Mesodermal cell (in vitro differentiated cells): ENCODE measurements at regions not wholly inside any gene's neighbourhood (a gene's known extent, or its start where the extent isn't known, plus 50 kb on each side); places are given as distances from the start of the nearest gene placed in this dataset.

Experiments used
- H3K27ac ChIP-seq: 2 replicates; pipeline ENCODE4 v1.7.0; 2013; ENCODE audit warnings: mild to moderate bottlenecking, low read depth, low read length, moderate library complexity; ENCODE audit not compliant: severe bottlenecking
- H3K36me3 ChIP-seq: 2 replicates; pipeline ENCODE4 v1.7.1; 2013; ENCODE audit warnings: mild to moderate bottlenecking, low read length, moderate library complexity; ENCODE audit not compliant: control insufficient read depth, insufficient read depth
- H3K4me1 ChIP-seq: one replicate; pipeline ENCODE4 v1.7.1; 2013; ENCODE audit warnings: mild to moderate bottlenecking, low read length; ENCODE audit not compliant: insufficient read depth, control insufficient read depth, poor library complexity, severe bottlenecking
- H3K4me3 ChIP-seq: 2 replicates; pipeline ENCODE4 v1.7.0; 2013; ENCODE audit warnings: low read length, control low read depth, mild to moderate bottlenecking; ENCODE audit not compliant: insufficient read depth, poor library complexity, severe bottlenecking; ENCODE audit errors: extremely low read depth
- H3K9me3 ChIP-seq: 2 replicates; pipeline ENCODE4 v1.7.1; 2013; ENCODE audit warnings: mild to moderate bottlenecking, low read length, moderate library complexity; ENCODE audit not compliant: control insufficient read depth
- WGBS, 2 experiments: methylation state at CpG; one replicate each; pipeline ENCODE4 v1.1.5; 2013; ENCODE audit warnings: missing lambda C conversion rate in 2 of 2; ENCODE audit not compliant: insufficient coverage in 2 of 2; 5-methylcytosine and 5-hydroxymethylcytosine counted together

DNA sequence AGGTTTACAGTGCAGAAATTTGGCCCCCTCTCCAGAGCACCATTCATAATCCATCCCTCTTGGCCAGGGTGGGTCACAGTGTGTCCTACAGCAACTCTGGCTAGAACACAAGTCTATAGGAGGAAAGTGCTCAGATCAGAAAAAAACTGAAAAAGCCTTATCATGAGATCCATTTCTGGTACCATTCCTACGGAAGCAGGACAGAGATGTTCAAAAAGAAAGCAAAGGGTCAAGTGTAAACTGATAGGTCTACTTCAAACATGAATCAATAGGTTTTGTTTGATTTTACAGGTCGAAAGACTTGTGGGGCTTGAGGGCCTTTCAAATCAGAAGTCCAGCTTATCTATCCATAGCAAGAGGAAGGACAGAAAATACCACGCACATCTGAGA, 326.4 kb downstream of the SOX9 start:
- Histone ChIP-seq H3K9me3 (no peaks in the 10 kb centered on the region), H3K4me1 (no peaks in the 10 kb centered on the region), H3K4me3 (no peak overlapping the region), H3K27ac (no peak overlapping the region), H3K36me3 (no peaks in the 10 kb centered on the region)
- WGBS, 2 experiments = 80 to 87% methylated on average over 1 to 2 of the region's 3 CpGs

GRCh38 chr17:72448019-72448418, 327.2 kb downstream of the SOX9 start:
- H3K27ac ChIP-seq = no peak overlapping the region
- H3K36me3 ChIP-seq = no peaks in the 10 kb centered on the region
- H3K9me3 ChIP-seq = no peaks in the 10 kb centered on the region
- 86 to 100% methylated on average over 1 of the region's 2 CpGs for WGBS, 2 experiments
- no peaks in the 10 kb centered on the region for H3K4me1 ChIP-seq
- H3K4me3 ChIP-seq = no peak overlapping the region

DNA sequence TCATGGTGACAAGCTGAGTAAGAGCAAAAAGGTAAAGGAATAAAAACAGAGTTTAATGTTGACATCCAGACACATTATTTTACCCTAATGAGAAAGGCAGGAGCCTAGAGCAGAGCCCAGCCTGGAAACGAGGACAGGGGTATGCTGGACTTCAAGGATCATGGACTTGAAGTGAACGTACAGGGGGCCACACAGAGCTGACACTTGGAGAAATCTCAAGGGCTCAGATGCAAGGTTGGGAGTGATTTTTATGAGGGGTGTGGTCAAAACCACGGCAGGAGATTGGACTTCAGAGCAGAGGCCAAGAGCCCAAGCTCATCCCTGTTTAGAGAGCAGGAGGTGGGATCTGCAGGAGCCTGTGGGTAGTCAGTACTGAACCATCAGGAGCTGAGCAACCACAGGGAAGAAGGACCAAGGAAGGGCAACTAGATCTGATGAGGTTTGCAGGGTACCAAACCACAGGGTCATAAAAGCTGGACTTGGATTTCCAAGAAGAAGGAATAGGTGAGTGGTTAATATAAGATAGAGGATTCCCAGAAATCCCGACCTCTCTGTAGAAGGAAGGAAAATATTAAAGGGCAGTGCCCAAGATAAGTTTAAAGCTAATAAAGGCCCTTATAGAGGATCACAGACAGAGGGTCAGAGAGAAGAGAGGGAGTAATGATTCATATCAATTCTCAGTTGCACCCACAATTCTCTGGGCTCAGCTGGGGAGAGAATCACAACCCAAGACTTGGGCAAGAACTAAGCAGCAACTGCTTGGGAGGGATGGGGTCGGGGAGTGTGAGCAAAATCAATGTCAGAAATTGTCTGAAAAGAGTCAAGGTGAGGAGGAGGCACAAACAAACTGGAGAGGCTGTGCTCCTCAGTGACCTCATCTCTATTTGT, 331.7 kb downstream of the SOX9 start:
- Histone ChIP-seq H3K36me3 (no peaks in the 10 kb centered on the region), H3K4me3 (no peak overlapping the region), H3K9me3 (no peaks in the 10 kb centered on the region), H3K4me1 (peaks cover 17% of the 10 kb centered on the region), H3K27ac (no peak overlapping the region)
- 92 to 93% methylated on average over 5 of the region's 5 CpGs for WGBS, 2 experiments

DNA sequence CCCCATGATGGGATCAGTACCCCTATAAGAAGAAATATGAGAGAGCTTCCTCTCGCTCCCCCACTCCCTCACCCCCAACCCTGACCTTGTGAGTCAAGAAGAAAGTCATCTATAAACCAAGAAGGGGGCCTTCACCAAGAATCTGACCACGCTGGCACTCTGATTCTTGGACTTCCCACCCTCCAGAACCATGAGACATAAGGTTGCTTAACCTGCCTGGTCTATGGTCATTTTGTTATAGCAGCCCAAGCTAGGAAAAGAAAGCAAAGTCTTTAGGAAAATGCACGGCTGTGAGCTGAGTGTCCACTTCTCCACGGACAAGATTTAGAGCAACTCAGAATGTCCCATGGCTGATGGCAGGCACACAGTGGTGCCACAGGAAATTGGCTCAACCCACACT, 333.5 kb downstream of the SOX9 start:
- H3K4me1 ChIP-seq = peaks cover 22% of the 10 kb centered on the region
- no peaks in the 10 kb centered on the region for H3K36me3 ChIP-seq
- no peak overlapping the region for H3K4me3 ChIP-seq
- no peak overlapping the region for H3K27ac ChIP-seq
- 91 to 95% methylated on average over 2 to 3 of the region's 4 CpGs for WGBS, 2 experiments
- no peaks in the 10 kb centered on the region for H3K9me3 ChIP-seq

- no peak overlapping the region for H3K27ac ChIP-seq
- H3K4me3 ChIP-seq = no peak overlapping the region
- H3K36me3 ChIP-seq = no peaks in the 10 kb centered on the region
- peaks cover 22% of the 10 kb centered on the region for H3K4me1 ChIP-seq
- WGBS, 2 experiments = 90 to 97% methylated on average over 6 to 7 of the region's 8 CpGs
- no peaks in the 10 kb centered on the region for H3K9me3 ChIP-seq
Observed at GRCh38 chr17:72455562-72455961, 334.7 kb downstream of the SOX9 start.

GRCh38 chr17:72456075-72456474, 335.3 kb downstream of the SOX9 start:
- 86 to 93% methylated on average over 1 to 2 of the region's 4 CpGs for WGBS, 2 experiments
- Histone ChIP-seq H3K4me1 (peaks cover 22% of the 10 kb centered on the region), H3K9me3 (no peaks in the 10 kb centered on the region), H3K4me3 (no peak overlapping the region), H3K36me3 (no peaks in the 10 kb centered on the region), H3K27ac (no peak overlapping the region)

DNA sequence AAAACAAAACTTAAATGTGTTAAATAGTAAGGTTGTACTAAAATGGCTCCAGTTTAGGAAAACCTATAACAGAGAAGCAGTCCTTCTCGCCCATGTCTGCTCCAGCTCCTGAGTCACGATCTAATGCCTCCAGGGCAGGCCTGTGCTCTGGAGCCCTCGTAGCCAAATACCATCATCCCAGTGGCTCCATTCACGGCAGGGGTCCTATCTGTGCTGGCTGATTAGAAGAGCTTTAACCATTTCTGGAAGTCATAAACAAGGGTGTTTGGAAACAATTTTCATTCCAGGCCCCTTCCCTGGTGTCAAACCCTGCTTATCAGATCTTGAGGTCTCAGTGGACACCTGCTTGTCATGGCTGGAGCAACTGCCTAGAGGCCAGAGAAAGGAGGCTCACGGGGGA, 336.9 kb downstream of the SOX9 start:
- Histone ChIP-seq H3K4me1 (peaks cover 22% of the 10 kb centered on the region), H3K36me3 (no peaks in the 10 kb centered on the region), H3K4me3 (no peak overlapping the region), H3K9me3 (peaks cover 2% of the 10 kb centered on the region), H3K27ac (no peak overlapping the region)
- 85 to 91% methylated on average over 3 to 5 of the region's 5 CpGs for WGBS, 2 experiments

- H3K4me1 ChIP-seq = peaks cover 22% of the 10 kb centered on the region
- WGBS, 2 experiments = 95 to 96% methylated on average over 9 of the region's 9 CpGs
- H3K36me3 ChIP-seq = no peaks in the 10 kb centered on the region
- peaks cover 4% of the 10 kb centered on the region for H3K9me3 ChIP-seq
- H3K27ac ChIP-seq = no peak overlapping the region
- H3K4me3 ChIP-seq = no peak overlapping the region
Observed at GRCh38 chr17:72458301-72458700, 337.5 kb downstream of the SOX9 start.

- no peak overlapping the region for H3K27ac ChIP-seq
- H3K9me3 ChIP-seq = peaks cover 7% of the 10 kb centered on the region
- no peak overlapping the region for H3K4me3 ChIP-seq
- no peaks in the 10 kb centered on the region for H3K36me3 ChIP-seq
- H3K4me1 ChIP-seq = peaks cover 29% of the 10 kb centered on the region
Observed at GRCh38 chr17:72460711-72461110, 339.9 kb downstream of the SOX9 start.

DNA sequence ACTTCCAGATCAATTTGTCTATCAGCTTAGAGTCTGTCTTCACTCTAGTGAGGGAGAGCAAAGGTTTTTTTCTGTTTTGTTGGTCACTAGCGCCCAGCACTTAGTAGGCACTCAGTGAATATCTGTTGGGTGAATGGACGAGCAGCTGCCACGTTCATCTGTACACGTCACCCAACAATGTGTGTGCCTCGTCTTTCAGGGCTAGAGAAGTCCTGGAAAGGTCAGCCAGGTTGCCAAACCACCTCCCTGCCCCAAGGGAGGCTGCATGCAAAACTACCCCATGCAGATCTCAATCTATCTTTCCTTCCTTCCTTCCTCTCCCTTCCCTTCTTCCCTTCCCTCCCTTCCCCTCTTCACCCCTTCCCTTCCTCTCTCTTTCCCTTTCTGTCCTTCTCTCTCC, 340.9 kb downstream of the SOX9 start:
- 86 to 88% methylated on average over 5 of the region's 5 CpGs for WGBS, 2 experiments
- no peak overlapping the region for H3K27ac ChIP-seq

DNA sequence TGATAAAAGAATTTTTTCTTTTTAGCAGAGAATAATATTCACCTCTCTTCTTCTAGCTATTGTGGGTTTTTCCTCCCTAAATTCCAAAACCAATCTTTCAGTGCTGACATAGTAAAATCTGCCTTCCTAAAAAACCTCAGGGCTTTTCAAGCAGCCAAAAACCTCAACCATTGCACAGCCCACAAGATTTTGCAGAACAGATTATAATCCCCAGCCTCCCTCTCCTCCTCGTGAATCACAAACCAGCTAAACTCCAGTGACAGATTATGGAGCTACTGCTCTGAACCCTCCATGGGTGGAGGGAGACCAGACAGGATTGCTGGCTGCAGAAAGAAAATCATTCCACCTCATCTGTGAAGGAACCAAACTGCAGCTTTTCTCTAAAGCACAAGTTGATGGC, 341.6 kb downstream of the SOX9 start:
- H3K4me1 ChIP-seq = peaks cover 35% of the 10 kb centered on the region
- WGBS, 2 experiments = no CpG with 5 or more reads among the region's 1 CpG

More for the DNA sequence above, 340.9 kb downstream of the SOX9 start:
- Histone ChIP-seq H3K4me1 (peaks cover 32% of the 10 kb centered on the region), H3K9me3 (peaks cover 7% of the 10 kb centered on the region), H3K36me3 (no peaks in the 10 kb centered on the region), H3K4me3 (no peak overlapping the region)

More for the DNA sequence above, 341.6 kb downstream of the SOX9 start:
- H3K36me3 ChIP-seq = no peaks in the 10 kb centered on the region
- no peak overlapping the region for H3K27ac ChIP-seq
- peaks cover 7% of the 10 kb centered on the region for H3K9me3 ChIP-seq
- H3K4me3 ChIP-seq = no peak overlapping the region
